ENCODE measurements at regions not wholly inside any gene's neighbourhood (a gene's known extent, or its start where the extent isn't known, plus 50 kb on each side); places are given as distances from the start of the nearest gene placed in this dataset.

DNA sequence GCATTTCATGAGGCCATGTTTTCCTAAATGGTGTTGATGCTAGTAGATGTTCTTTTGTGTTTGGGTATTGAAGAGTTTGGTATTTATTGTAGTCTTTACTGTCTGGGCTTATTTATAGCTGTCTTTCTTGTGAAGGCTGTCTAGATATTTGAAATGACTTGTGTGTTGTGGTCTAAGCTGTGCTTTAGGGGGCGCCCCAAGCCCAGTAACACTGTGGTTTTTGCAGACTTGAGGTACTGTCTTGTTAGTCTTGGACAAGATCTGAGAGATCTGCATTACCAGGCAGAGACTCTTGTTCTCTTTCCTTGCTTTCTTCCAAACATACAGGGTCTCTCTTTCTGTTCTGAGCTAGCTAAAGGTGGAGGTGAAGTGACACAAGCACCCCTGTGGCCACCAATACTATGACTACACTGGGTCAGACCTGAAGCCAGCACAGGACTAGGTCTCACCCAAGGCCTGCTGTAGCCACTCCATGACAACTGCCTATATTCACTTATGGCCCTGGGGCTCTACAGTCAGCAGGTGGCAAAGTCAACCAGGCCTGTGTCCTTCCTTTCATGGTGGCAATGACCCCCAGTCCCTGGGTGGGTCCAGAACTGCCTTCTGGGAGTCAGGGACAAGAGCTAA lies 152.1 kb upstream of the TBC1D5 start:
- peak in 1 of 5 donors; percentile 2 for DNase-seq
- Mint-ChIP-seq H3K4me3 (no peak overlapping the region), H3K9me3 (peaks cover 0 to 15% (median 3%) of the 10 kb centered on the region in 8 donors), H3K4me1 (no peaks in the 10 kb centered on the region), H3K27me3 (peaks cover 2 to 8% of the 10 kb centered on the region in 2 donors), H3K36me3 (no peaks in the 10 kb centered on the region), H3K27ac (no peak overlapping the region)
- intact Hi-C loops (cut with micrococcal nuclease) = no loop called here
- ChIA-PET POLR2A (ENCODE audit: partially characterized antibody) (no interaction called here), CTCF (ENCODE audit: partially characterized antibody) (interaction anchor here (1.2 kb wide), 2 partner anchors 12 to 1973 kb away, joined by 3 read pairs; no protein-coding TSS in a partner anchor)
- H3K27me3 ChIP-seq (ENCODE audit: insufficient read depth, low read length) = no peaks in the 10 kb centered on the region
- H3K9me3 ChIP-seq (ENCODE audit: control insufficient read depth in 1 of 2, low read length in 2 of 2) = no peaks in the 10 kb centered on the region
- no peak overlapping the region for H3K27ac ChIP-seq (ENCODE audit: low read depth, low read length)
- H3K36me3 ChIP-seq (ENCODE audit: insufficient read depth, low read length) = no peaks in the 10 kb centered on the region
- no peak overlapping the region for H3K4me3 ChIP-seq (ENCODE audit: low read length in 2 of 2)
- no peaks in the 10 kb centered on the region for H3K4me1 ChIP-seq (ENCODE audit: insufficient read depth, low read length)

DNA sequence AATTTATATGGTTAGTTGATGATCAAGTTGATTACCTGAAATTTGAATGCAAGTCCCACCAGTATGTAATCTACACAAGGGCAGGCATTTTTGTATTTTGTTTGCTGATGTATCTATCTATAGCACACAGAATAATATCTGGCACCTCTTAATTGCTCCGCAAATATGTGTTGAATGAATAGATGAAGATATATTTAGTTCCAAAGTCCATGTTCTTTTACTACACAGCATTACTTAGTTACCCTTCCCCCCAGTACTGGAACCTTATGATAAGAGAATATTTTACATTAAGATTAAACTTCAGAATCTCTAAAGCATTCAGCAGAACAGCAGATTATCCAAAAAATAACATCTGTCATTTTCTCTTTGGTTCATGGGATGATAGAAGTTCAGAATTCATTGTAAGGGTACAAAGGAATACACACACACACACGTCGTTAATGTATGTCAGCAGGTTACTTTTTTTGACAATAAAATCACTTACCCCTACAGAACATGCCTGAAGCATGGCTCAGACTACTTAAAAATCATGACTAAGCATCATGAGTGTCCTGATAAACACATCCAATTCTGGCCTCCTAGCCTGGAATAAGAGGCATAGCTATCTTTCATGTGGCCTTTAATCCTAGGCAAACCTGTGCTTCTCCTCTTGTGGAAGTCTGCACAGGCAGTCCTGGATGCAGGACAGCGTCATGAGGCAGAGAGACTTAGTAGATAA lies 148.9 kb upstream of the TBC1D5 start:
- ChIA-PET POLR2A (ENCODE audit: partially characterized antibody) (no interaction called here), CTCF (ENCODE audit: partially characterized antibody) (no interaction called here)
- Histone ChIP-seq H3K9me3 (ENCODE audit: control insufficient read depth in 1 of 2, low read length in 2 of 2) (no peaks in the 10 kb centered on the region), H3K4me1 (ENCODE audit: insufficient read depth, low read length) (no peaks in the 10 kb centered on the region), H3K4me3 (ENCODE audit: low read length in 2 of 2) (no peak overlapping the region), H3K27me3 (ENCODE audit: insufficient read depth, low read length) (no peaks in the 10 kb centered on the region), H3K27ac (ENCODE audit: low read depth, low read length) (no peak overlapping the region), H3K36me3 (ENCODE audit: insufficient read depth, low read length) (no peaks in the 10 kb centered on the region)
- no peak overlapping the region for H3K27ac Mint-ChIP-seq
- H3K27me3 Mint-ChIP-seq = peaks cover 2 to 4% of the 10 kb centered on the region in 2 donors
- H3K4me1 Mint-ChIP-seq = no peaks in the 10 kb centered on the region
- no peaks in the 10 kb centered on the region for H3K36me3 Mint-ChIP-seq
- no peak for DNase-seq
- peaks cover 0 to 11% (median 1%) of the 10 kb centered on the region in 8 donors for H3K9me3 Mint-ChIP-seq
- no peak overlapping the region for H3K4me3 Mint-ChIP-seq
- intact Hi-C loops (cut with micrococcal nuclease) = no loop called here

DNA sequence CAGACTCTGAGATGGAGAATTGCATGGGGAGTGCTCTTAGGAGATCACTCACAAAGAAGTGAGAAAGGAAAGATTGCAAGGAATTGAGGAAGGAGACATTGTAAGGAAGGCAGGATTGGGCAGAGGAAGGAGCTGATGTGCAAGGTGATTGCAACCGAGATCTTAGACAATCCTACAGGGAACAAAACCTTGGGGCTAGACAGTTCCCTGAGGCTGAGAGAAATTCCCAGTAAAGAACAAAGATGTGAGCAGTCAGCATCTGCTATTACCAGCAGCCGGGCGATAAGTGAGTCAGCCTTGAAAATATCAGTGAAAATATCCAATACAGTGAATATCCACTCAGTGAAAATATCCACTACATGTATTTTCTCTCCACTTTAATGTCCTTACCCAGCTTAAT lies 143.6 kb upstream of the TBC1D5 start:
- Mint-ChIP-seq H3K9me3 (no peaks in the 10 kb centered on the region), H3K27me3 (peaks cover 0 to 2% of the 10 kb centered on the region in 2 donors), H3K4me3 (no peak overlapping the region), H3K4me1 (no peaks in the 10 kb centered on the region), H3K36me3 (no peaks in the 10 kb centered on the region), H3K27ac (no peak overlapping the region)
- CTCF ChIA-PET (ENCODE audit: partially characterized antibody) = no interaction called here
- no peak overlapping the region for H3K27ac ChIP-seq (ENCODE audit: low read depth, low read length)
- no peak overlapping the region for H3K4me3 ChIP-seq (ENCODE audit: low read length in 2 of 2)
- H3K27me3 ChIP-seq (ENCODE audit: insufficient read depth, low read length) = no peaks in the 10 kb centered on the region
- no peaks in the 10 kb centered on the region for H3K4me1 ChIP-seq (ENCODE audit: insufficient read depth, low read length)
- no peaks in the 10 kb centered on the region for H3K9me3 ChIP-seq (ENCODE audit: control insufficient read depth in 1 of 2, low read length in 2 of 2)
- no peaks in the 10 kb centered on the region for H3K36me3 ChIP-seq (ENCODE audit: insufficient read depth, low read length)
- intact Hi-C loops (cut with micrococcal nuclease) = no loop called here
- POLR2A ChIA-PET (ENCODE audit: partially characterized antibody) = no interaction called here
- DNase-seq = no peak

DNA sequence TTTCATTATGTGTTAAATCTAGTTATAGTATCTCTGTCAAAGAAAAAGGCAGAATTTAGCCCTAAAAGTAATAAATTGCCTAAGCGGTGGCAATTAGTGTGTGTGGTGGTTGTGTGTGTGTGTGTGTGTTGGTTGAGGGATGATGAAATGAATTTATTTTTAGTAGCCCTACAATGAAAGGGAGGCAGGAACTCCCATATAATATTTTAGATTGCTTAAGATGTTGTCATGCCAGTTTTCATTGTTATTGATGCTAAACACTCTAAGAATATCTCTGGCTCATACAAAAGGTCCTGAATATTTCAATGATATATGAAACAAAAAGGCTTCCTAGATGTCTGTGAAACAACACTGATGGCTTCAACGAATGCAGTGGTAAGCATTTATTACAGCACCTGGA lies 140.6 kb upstream of the TBC1D5 start:
- Histone ChIP-seq H3K36me3 (ENCODE audit: insufficient read depth, low read length) (no peaks in the 10 kb centered on the region), H3K27ac (ENCODE audit: low read depth, low read length) (no peak overlapping the region), H3K4me1 (ENCODE audit: insufficient read depth, low read length) (no peaks in the 10 kb centered on the region), H3K27me3 (ENCODE audit: insufficient read depth, low read length) (no peaks in the 10 kb centered on the region), H3K4me3 (ENCODE audit: low read length in 2 of 2) (no peak overlapping the region), H3K9me3 (ENCODE audit: control insufficient read depth in 1 of 2, low read length in 2 of 2) (no peaks in the 10 kb centered on the region)
- no peaks in the 10 kb centered on the region for H3K4me1 Mint-ChIP-seq
- ChIA-PET CTCF (ENCODE audit: partially characterized antibody) (no interaction called here), POLR2A (ENCODE audit: partially characterized antibody) (no interaction called here)
- H3K27ac Mint-ChIP-seq = no peak overlapping the region
- H3K4me3 Mint-ChIP-seq = no peak overlapping the region
- no peaks in the 10 kb centered on the region for H3K9me3 Mint-ChIP-seq
- H3K36me3 Mint-ChIP-seq = no peaks in the 10 kb centered on the region
- intact Hi-C loops (cut with micrococcal nuclease) = no loop called here
- H3K27me3 Mint-ChIP-seq = peaks cover under 1 to 2% of the 10 kb centered on the region in 2 donors
- no peak for DNase-seq

DNA sequence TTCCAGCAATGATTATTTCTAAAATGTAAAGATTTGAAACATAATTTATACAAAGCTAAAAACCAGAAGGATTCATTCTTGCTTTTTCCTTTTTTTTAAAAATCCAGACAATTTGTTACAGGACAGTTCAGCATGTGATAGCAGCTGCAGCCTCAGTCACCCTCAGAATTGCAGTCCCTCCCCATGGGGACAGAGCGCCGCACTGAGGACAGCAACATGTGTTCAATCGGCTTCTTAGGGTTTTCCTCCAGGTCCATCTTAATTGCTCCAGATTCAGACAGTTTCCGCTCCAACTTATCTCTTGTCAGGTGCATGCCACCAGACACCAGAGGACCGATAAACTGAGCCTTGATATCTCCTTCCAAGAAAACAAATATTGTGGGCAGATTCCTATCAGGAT lies 134.9 kb upstream of the TBC1D5 start:
- intact Hi-C loops (cut with micrococcal nuclease) = no loop called here
- no peaks in the 10 kb centered on the region for H3K4me1 ChIP-seq (ENCODE audit: insufficient read depth, low read length)
- no peak for DNase-seq
- no peak overlapping the region for H3K27ac ChIP-seq (ENCODE audit: low read depth, low read length)
- H3K27me3 ChIP-seq (ENCODE audit: insufficient read depth, low read length) = no peaks in the 10 kb centered on the region
- H3K36me3 ChIP-seq (ENCODE audit: insufficient read depth, low read length) = no peaks in the 10 kb centered on the region
- Mint-ChIP-seq H3K27ac (no peak overlapping the region), H3K36me3 (no peaks in the 10 kb centered on the region), H3K4me1 (no peaks in the 10 kb centered on the region), H3K4me3 (no peak overlapping the region), H3K27me3 (peaks cover 0 to 1% of the 10 kb centered on the region in 2 donors), H3K9me3 (no peaks in the 10 kb centered on the region)
- CTCF ChIA-PET (ENCODE audit: partially characterized antibody) = no interaction called here
- no peak overlapping the region for H3K4me3 ChIP-seq (ENCODE audit: low read length in 2 of 2)
- POLR2A ChIA-PET (ENCODE audit: partially characterized antibody) = no interaction called here
- no peaks in the 10 kb centered on the region for H3K9me3 ChIP-seq (ENCODE audit: control insufficient read depth in 1 of 2, low read length in 2 of 2)

DNA sequence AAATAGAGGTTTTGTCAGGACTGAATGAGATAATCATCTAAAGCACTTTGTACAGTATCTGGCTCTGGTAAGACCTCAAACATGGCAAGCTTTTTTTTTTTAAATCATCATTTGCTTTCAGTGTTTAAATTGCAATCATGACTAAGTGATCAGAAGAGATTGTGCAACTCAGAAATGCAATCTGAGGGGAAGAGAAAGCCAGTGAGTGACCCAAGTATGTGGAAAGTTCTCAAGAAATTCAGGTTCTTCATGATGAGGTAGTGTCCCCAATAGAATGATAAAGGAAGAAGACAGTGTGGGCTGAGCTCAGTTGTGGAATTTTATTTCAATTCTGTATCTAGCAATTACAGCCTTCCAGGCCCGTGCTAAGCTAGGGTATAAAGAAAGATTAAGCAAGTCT lies 132.2 kb upstream of the TBC1D5 start:
- H3K27ac Mint-ChIP-seq = no peak overlapping the region
- intact Hi-C loops (cut with micrococcal nuclease) = no loop called here
- CTCF ChIA-PET (ENCODE audit: partially characterized antibody) = no interaction called here
- DNase-seq = no peak
- H3K9me3 ChIP-seq (ENCODE audit: control insufficient read depth in 1 of 2, low read length in 2 of 2) = no peaks in the 10 kb centered on the region
- no peaks in the 10 kb centered on the region for H3K36me3 ChIP-seq (ENCODE audit: insufficient read depth, low read length)
- H3K27me3 Mint-ChIP-seq = peaks cover 1 to 4% of the 10 kb centered on the region in 2 donors
- POLR2A ChIA-PET (ENCODE audit: partially characterized antibody) = no interaction called here
- no peaks in the 10 kb centered on the region for H3K27me3 ChIP-seq (ENCODE audit: insufficient read depth, low read length)
- H3K27ac ChIP-seq (ENCODE audit: low read depth, low read length) = no peak overlapping the region
- no peaks in the 10 kb centered on the region for H3K9me3 Mint-ChIP-seq
- no peaks in the 10 kb centered on the region for H3K4me1 Mint-ChIP-seq
- H3K4me3 Mint-ChIP-seq = no peak overlapping the region
- H3K4me1 ChIP-seq (ENCODE audit: insufficient read depth, low read length) = no peaks in the 10 kb centered on the region
- no peak overlapping the region for H3K4me3 ChIP-seq (ENCODE audit: low read length in 2 of 2)
- no peaks in the 10 kb centered on the region for H3K36me3 Mint-ChIP-seq

DNA sequence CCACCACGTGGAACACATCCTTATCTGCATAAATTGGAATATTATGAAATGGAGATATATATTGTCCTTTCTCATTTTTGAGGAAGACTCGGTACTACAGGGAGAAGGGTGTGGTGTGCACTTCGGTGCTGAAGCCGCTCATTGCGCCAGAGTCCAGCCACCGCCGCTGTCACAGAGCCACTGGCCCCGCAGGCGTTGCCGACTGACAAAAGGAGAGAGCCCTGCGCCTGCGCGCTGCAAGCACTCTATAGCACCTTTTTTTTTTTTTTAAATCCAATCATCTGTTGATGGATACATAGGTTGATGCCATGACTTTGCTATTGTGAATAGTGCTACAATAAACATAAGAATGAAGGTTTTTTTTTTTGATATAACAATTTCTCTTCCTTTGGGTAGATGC lies 130.0 kb upstream of the TBC1D5 start:
- no peak overlapping the region for H3K4me3 ChIP-seq (ENCODE audit: low read length in 2 of 2)
- Mint-ChIP-seq H3K36me3 (no peaks in the 10 kb centered on the region), H3K27me3 (peaks cover 1 to 4% of the 10 kb centered on the region in 2 donors), H3K9me3 (no peaks in the 10 kb centered on the region), H3K4me1 (no peaks in the 10 kb centered on the region), H3K4me3 (no peak overlapping the region), H3K27ac (no peak overlapping the region)
- H3K27me3 ChIP-seq (ENCODE audit: insufficient read depth, low read length) = no peaks in the 10 kb centered on the region
- no peak for DNase-seq
- H3K27ac ChIP-seq (ENCODE audit: low read depth, low read length) = no peak overlapping the region
- no peaks in the 10 kb centered on the region for H3K9me3 ChIP-seq (ENCODE audit: control insufficient read depth in 1 of 2, low read length in 2 of 2)
- no peaks in the 10 kb centered on the region for H3K4me1 ChIP-seq (ENCODE audit: insufficient read depth, low read length)
- ChIA-PET CTCF (ENCODE audit: partially characterized antibody) (no interaction called here), POLR2A (ENCODE audit: partially characterized antibody) (no interaction called here)
- intact Hi-C loops (cut with micrococcal nuclease) = no loop called here
- H3K36me3 ChIP-seq (ENCODE audit: insufficient read depth, low read length) = no peaks in the 10 kb centered on the region

Measured in CD4-positive, alpha-beta memory T cell (primary cell).